Hepatocyte (in vitro differentiated cells): ENCODE measurements at regions not wholly inside any gene's neighbourhood (a gene's known extent, or its start where the extent isn't known, plus 50 kb on each side); places are given as distances from the start of the nearest gene placed in this dataset.

Experiments used
- DNase-seq: peaks from one replicate; pipeline ENCODE4 v3.0.0-alpha.2; 2016; ENCODE audit warnings: low spot score
- H2AFZ ChIP-seq: fragments of 200-600 bp; sonication (generic); 2 replicates; pipeline ENCODE4 v1.6.0; 2016; ENCODE audit warnings: antibody characterized with exemption, mild to moderate bottlenecking
- H3K27ac ChIP-seq: fragments of 200-600 bp; sonication (generic); 2 replicates; pipeline ENCODE4 v1.5.1; 2016; ENCODE audit warnings: mild to moderate bottlenecking
- H3K27me3 ChIP-seq: fragments of 200-600 bp; sonication (generic); 2 replicates; pipeline ENCODE4 v1.6.1; 2016
- H3K36me3 ChIP-seq: fragments of 200-600 bp; sonication (generic); replicated peaks from 2 replicates; pipeline ENCODE4 v1.5.1; 2016; ENCODE audit warnings: low read depth; ENCODE audit not compliant: insufficient read depth
- H3K4me1 ChIP-seq: fragments of 200-600 bp; sonication (generic); 2 replicates; pipeline ENCODE4 v1.5.1; 2016; ENCODE audit warnings: mild to moderate bottlenecking, moderate library complexity; ENCODE audit not compliant: insufficient read depth
- H3K4me2 ChIP-seq: fragments of 200-600 bp; sonication (generic); 2 replicates; pipeline ENCODE4 v1.6.0; 2016
- H3K4me3 ChIP-seq: fragments of 200-600 bp; sonication (generic); 2 replicates; pipeline ENCODE4 v1.5.1; 2016; ENCODE audit warnings: mild to moderate bottlenecking
- H3K79me2 ChIP-seq: fragments of 200-600 bp; sonication (generic); 2 replicates; pipeline ENCODE4 v1.6.0; 2017; ENCODE audit warnings: mild to moderate bottlenecking
- H3K9me2 ChIP-seq: fragments of 200-600 bp; sonication (generic); replicated peaks from 2 replicates; pipeline ENCODE4 v1.6.0; 2017; ENCODE audit warnings: mild to moderate bottlenecking; ENCODE audit not compliant: insufficient read depth
- H3K9me3 ChIP-seq: fragments of 200-600 bp; sonication (generic); 2 replicates; pipeline ENCODE4 v1.5.1; 2016; ENCODE audit warnings: low read depth, mild to moderate bottlenecking
- H4K20me1 ChIP-seq: fragments of 200-600 bp; sonication (generic); 2 replicates; pipeline ENCODE4 v1.6.0; 2016; ENCODE audit warnings: mild to moderate bottlenecking; ENCODE audit not compliant: insufficient read depth, poor library complexity, severe bottlenecking
- CTCF ChIP-seq: fragments of 200-600 bp; sonication (generic); IDR thresholded peaks from 2 replicates; pipeline ENCODE4 v1.5.1; 2016; ENCODE audit warnings: antibody characterized with exemption, mild to moderate bottlenecking; ENCODE audit not compliant: poor library complexity
- EZH2 ChIP-seq: fragments of 200-600 bp; sonication (generic); IDR thresholded peaks from 2 replicates; pipeline ENCODE4 v1.6.1; 2016; ENCODE audit warnings: antibody characterized with exemption, mild to moderate bottlenecking, borderline replicate concordance
- EZH2phosphoT487 ChIP-seq: fragments of 200-600 bp; sonication (generic); IDR thresholded peaks from one replicate; pipeline ENCODE4 v1.6.1; 2018; ENCODE audit warnings: antibody characterized with exemption, mild to moderate bottlenecking, low read depth, moderate library complexity; ENCODE audit not compliant: unreplicated experiment, severe bottlenecking
- WGBS: methylation state at CpG from one replicate; pipeline ENCODE4 v1.1.6; 2016; ENCODE audit warnings: low lambda C conversion rate; ENCODE audit errors: missing lambda C conversion rate; 5-methylcytosine and 5-hydroxymethylcytosine counted together

GRCh38 chr1:157189986-157190982 is 52.1 kb upstream of the ETV3 start:
- H3K4me3 ChIP-seq: no peak overlapping the region
- no peaks in the 10 kb centered on the region for H3K36me3 ChIP-seq
- H3K9me3 ChIP-seq: no peaks in the 10 kb centered on the region
- H2AFZ ChIP-seq: no peak overlapping the region
- no peak overlapping the region for H3K4me2 ChIP-seq
- no peak for DNase-seq
- TF ChIP-seq EZH2: no peak
- no peak for TF ChIP-seq CTCF
- no peak for TF ChIP-seq EZH2phosphoT487
- no peaks in the 10 kb centered on the region for H3K9me2 ChIP-seq
- no peaks in the 10 kb centered on the region for H3K79me2 ChIP-seq
- no peaks in the 10 kb centered on the region for H4K20me1 ChIP-seq
- H3K27me3 ChIP-seq: no peaks in the 10 kb centered on the region
- no peaks in the 10 kb centered on the region for H3K4me1 ChIP-seq
- no peak overlapping the region for H3K27ac ChIP-seq
- 91% methylated on average over 22 of the region's 22 CpGs for WGBS

GRCh38 chr1:157189096-157189495 is 50.9 kb upstream of the ETV3 start:
- Histone ChIP-seq H3K9me2 (no peaks in the 10 kb centered on the region), H4K20me1 (no peaks in the 10 kb centered on the region), H3K79me2 (no peaks in the 10 kb centered on the region), H2AFZ (no peak overlapping the region), H3K4me1 (no peaks in the 10 kb centered on the region), H3K27me3 (no peaks in the 10 kb centered on the region), H3K27ac (no peak overlapping the region), H3K9me3 (no peaks in the 10 kb centered on the region), H3K4me2 (no peak overlapping the region), H3K36me3 (no peaks in the 10 kb centered on the region), H3K4me3 (no peak overlapping the region)
- 90% methylated on average over 4 of the region's 4 CpGs for WGBS
- no peak for DNase-seq
- TF ChIP-seq EZH2phosphoT487: no peak
- no peak for TF ChIP-seq EZH2
- TF ChIP-seq CTCF: no peak
